BE2C (cell line): ENCODE measurements at regions not wholly inside any gene's neighbourhood (a gene's known extent, or its start where the extent isn't known, plus 50 kb on each side); places are given as distances from the start of the nearest gene placed in this dataset.

Experiments used
- DNase-seq: peaks from one replicate; pipeline ENCODE4 v3.0.0-alpha.2; 2020
- H3K27me3 ChIP-seq: fragments of 250-450 bp; sonication (Bioruptor Pico); 2 replicates; pipeline ENCODE4 v1.5.1; 2020; ENCODE audit warnings: mild to moderate bottlenecking
- H3K36me3 ChIP-seq: fragments of 250-450 bp; sonication (Bioruptor Pico); 2 replicates; pipeline ENCODE4 v1.5.1; 2020; ENCODE audit warnings: mild to moderate bottlenecking
- H3K4me1 ChIP-seq: fragments of 250-450 bp; sonication (Bioruptor Pico); 2 replicates; pipeline ENCODE4 v1.5.1; 2020
- H3K4me3 ChIP-seq: 2 replicates; pipeline ENCODE4 v1.5.1; 2011; ENCODE audit warnings: low read depth, low read length
- H3K9me3 ChIP-seq: fragments of 250-450 bp; sonication (Bioruptor Pico); 2 replicates; pipeline ENCODE4 v1.5.1; 2020
- CTCF ChIP-seq: IDR thresholded peaks from 2 replicates; pipeline ENCODE4 v1.5.1; 2012; ENCODE audit warnings: mild to moderate bottlenecking, low read depth, low read length

- no peak overlapping the region for H3K4me3 ChIP-seq
- no peaks in the 10 kb centered on the region for H3K36me3 ChIP-seq
- H3K4me1 ChIP-seq, result no peaks in the 10 kb centered on the region
- H3K9me3 ChIP-seq, result no peaks in the 10 kb centered on the region
- no peak for DNase-seq
- TF ChIP-seq CTCF, result no peak
- H3K27me3 ChIP-seq, result no peaks in the 10 kb centered on the region
Measured at GRCh38 chr1:13900583-13900982, 200.6 kb downstream of the PRDM2 start.

- no peak overlapping the region for H3K4me3 ChIP-seq
- TF ChIP-seq CTCF, result no peak
- no peaks in the 10 kb centered on the region for H3K36me3 ChIP-seq
- H3K9me3 ChIP-seq, result no peaks in the 10 kb centered on the region
- H3K4me1 ChIP-seq, result no peaks in the 10 kb centered on the region
- no peaks in the 10 kb centered on the region for H3K27me3 ChIP-seq
- DNase-seq, result no peak
Measured at GRCh38 chr1:13901039-13901438, 201.1 kb downstream of the PRDM2 start.

GRCh38 chr1:13901597-13901996 lies 201.6 kb downstream of the PRDM2 start:
- no peak for DNase-seq
- H3K36me3 ChIP-seq, result no peaks in the 10 kb centered on the region
- TF ChIP-seq CTCF, result no peak
- no peaks in the 10 kb centered on the region for H3K4me1 ChIP-seq
- no peaks in the 10 kb centered on the region for H3K9me3 ChIP-seq
- H3K27me3 ChIP-seq, result no peaks in the 10 kb centered on the region
- no peak overlapping the region for H3K4me3 ChIP-seq

- TF ChIP-seq CTCF, result no peak
- H3K27me3 ChIP-seq, result no peaks in the 10 kb centered on the region
- no peaks in the 10 kb centered on the region for H3K4me1 ChIP-seq
- H3K9me3 ChIP-seq, result no peaks in the 10 kb centered on the region
- no peak overlapping the region for H3K4me3 ChIP-seq
- no peak for DNase-seq
- no peaks in the 10 kb centered on the region for H3K36me3 ChIP-seq
Measured at GRCh38 chr1:13908128-13908527, 208.1 kb downstream of the PRDM2 start.

- H3K36me3 ChIP-seq, result no peaks in the 10 kb centered on the region
- H3K9me3 ChIP-seq, result no peaks in the 10 kb centered on the region
- no peaks in the 10 kb centered on the region for H3K4me1 ChIP-seq
- no peak for TF ChIP-seq CTCF
- H3K4me3 ChIP-seq, result no peak overlapping the region
- no peak for DNase-seq
- no peaks in the 10 kb centered on the region for H3K27me3 ChIP-seq
Measured at GRCh38 chr1:13911697-13912619, 212.0 kb downstream of the PRDM2 start.

- Histone ChIP-seq H3K36me3 (no peaks in the 10 kb centered on the region), H3K4me3 (no peak overlapping the region), H3K4me1 (no peaks in the 10 kb centered on the region), H3K9me3 (no peaks in the 10 kb centered on the region), H3K27me3 (no peaks in the 10 kb centered on the region)
- DNase-seq, result no peak
- TF ChIP-seq CTCF, result no peak
Measured at GRCh38 chr1:13913396-13913795, 213.4 kb downstream of the PRDM2 start.
